Activated CD4-positive, alpha-beta T cell treated with anti-CD3 and anti-CD28 coated beads, Interleukin-2, amount 10 ng/mL, durations not matched to agents 7 days and 5 days (primary cell): ENCODE measurements at regions not wholly inside any gene's neighbourhood (a gene's known extent, or its start where the extent isn't known, plus 50 kb on each side); places are given as distances from the start of the nearest gene placed in this dataset.

Source experiments
- CTCF ChIA-PET: fragments of 350-600 bp; sonication (Branson Sonifier 250); formaldehyde crosslinking; loops from one replicate; lab custom pipeline; 2021; ENCODE audit warnings: antibody characterized with exemption; lab: Charles Lee
- POLR2A ChIA-PET: fragments of 350-600 bp; sonication (Branson Sonifier 250); formaldehyde crosslinking; loops from one replicate; lab custom pipeline; 2021; ENCODE audit warnings: antibody characterized with exemption; lab: Charles Lee
- DNase-seq: peaks from one replicate; pipeline ENCODE4 v3.0.0-alpha.2; 2020
- H3K27ac Mint-ChIP-seq: one replicate; pipeline ENCODE4 v1.8.0; 2021; ENCODE audit warnings: mild to moderate bottlenecking, moderate library complexity, mixed read lengths
- H3K27me3 Mint-ChIP-seq: one replicate; pipeline ENCODE4 v1.8.0; 2021; ENCODE audit warnings: mixed read lengths
- H3K36me3 Mint-ChIP-seq: one replicate; pipeline ENCODE4 v1.8.0; 2021; ENCODE audit warnings: low read depth, mixed read lengths
- H3K4me1 Mint-ChIP-seq: one replicate; pipeline ENCODE4 v1.8.0; 2021; ENCODE audit warnings: mixed read lengths
- H3K4me3 Mint-ChIP-seq: one replicate; pipeline ENCODE4 v1.8.0; 2021; ENCODE audit warnings: mild to moderate bottlenecking, moderate library complexity, mixed read lengths
- H3K9me3 Mint-ChIP-seq: one replicate; pipeline ENCODE4 v1.8.0; 2021; ENCODE audit warnings: mixed read lengths

- Mint-ChIP-seq H3K27ac (no peak overlapping the region), H3K9me3 (peaks cover 17% of the 10 kb centered on the region)
- CTCF ChIA-PET: no interaction called here
These were observed 192.1 kb downstream of the RHOU start for GRCh38 chr1:228927421-228927820.

GRCh38 chr1:228927946-228928898 lies 192.9 kb downstream of the RHOU start:
- Mint-ChIP-seq H3K4me3 (no peak overlapping the region), H3K27me3 (peaks cover 2% of the 10 kb centered on the region), H3K4me1 (peaks cover 15% of the 10 kb centered on the region), H3K9me3 (peaks cover 14% of the 10 kb centered on the region), H3K27ac (peak overlapping the region; percentile 5), H3K36me3 (peaks cover 3% of the 10 kb centered on the region)
- POLR2A ChIA-PET: no interaction called here
- no peak for DNase-seq
- CTCF ChIA-PET: interaction anchor here (0.6 kb wide), 1 partner anchor 756 kb away, joined by 4 read pairs; no protein-coding TSS in a partner anchor

More at GRCh38 chr1:228927421-228927820, 192.1 kb downstream of the RHOU start:
- Mint-ChIP-seq H3K36me3 (peaks cover 3% of the 10 kb centered on the region), H3K27me3 (peaks cover 2% of the 10 kb centered on the region), H3K4me3 (no peak overlapping the region), H3K4me1 (peaks cover 17% of the 10 kb centered on the region)
- POLR2A ChIA-PET: no interaction called here
- DNase-seq: no peak

DNA sequence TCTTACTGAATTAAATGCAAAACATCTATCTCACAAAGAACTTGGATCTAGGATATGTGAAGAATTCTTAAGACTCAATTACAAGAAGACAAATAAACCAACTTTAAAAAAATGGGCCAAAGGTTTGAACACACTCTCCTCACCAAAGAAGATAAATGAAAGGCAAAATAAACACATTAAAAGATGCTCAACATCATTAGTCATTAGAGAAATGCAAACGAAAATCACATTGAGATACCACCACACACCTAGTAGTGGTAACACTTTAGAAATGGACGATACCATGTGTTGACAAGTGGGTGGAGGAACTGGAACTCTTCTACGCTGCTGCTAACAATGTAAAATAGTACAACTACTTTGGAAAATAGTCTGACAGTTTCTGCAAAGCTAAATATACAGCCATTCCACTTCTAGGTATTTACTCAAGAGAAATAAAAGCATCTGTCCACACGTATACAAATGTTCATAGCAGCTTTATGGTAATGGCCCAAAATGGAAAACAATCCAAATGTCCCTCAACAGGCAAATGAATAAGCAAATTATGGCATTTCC lies 194.3 kb downstream of the RHOU start:
- no peak for DNase-seq
- Mint-ChIP-seq H3K9me3 (peaks cover 12% of the 10 kb centered on the region), H3K27ac (no peak overlapping the region), H3K4me1 (peaks cover 15% of the 10 kb centered on the region), H3K27me3 (peaks cover 2% of the 10 kb centered on the region), H3K36me3 (peaks cover 3% of the 10 kb centered on the region), H3K4me3 (no peak overlapping the region)
- POLR2A ChIA-PET: no interaction called here
- CTCF ChIA-PET: no interaction called here

DNA sequence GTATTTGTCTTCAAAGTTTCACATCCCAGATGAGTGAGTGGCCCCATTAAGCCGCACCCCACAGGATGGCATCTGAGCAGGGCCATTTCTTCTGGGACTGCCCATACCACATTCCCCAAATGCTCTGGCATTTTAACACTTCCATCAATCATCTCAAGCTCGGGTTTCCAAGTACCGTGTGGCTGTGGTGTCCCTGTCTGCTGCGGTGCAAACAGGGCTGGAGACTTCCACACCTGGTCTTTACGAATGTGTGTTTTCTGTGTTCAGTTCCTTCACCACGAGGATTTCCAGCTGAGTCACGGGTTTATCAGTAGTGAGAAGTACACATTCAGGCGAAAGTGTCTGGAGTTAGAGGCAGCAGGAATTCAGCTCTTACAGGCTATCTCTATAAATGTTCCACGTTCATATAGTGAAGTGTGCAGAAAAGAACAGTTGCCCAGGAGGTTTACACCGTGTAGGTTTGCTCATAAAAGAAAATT lies 195.2 kb downstream of the RHOU start:
- DNase-seq: no peak
- CTCF ChIA-PET: interaction anchor here (1.3 kb wide), 1 partner anchor 8 kb away, joined by 8 read pairs; no protein-coding TSS in a partner anchor

GRCh38 chr1:228933753-228934152 lies 198.5 kb downstream of the RHOU start:
- DNase-seq: no peak
- Mint-ChIP-seq H3K27ac (no peak overlapping the region), H3K36me3 (peaks cover 1% of the 10 kb centered on the region), H3K27me3 (peaks cover 2% of the 10 kb centered on the region), H3K4me3 (no peak overlapping the region), H3K4me1 (peaks cover 32% of the 10 kb centered on the region), H3K9me3 (peaks cover 5% of the 10 kb centered on the region)
- POLR2A ChIA-PET: no interaction called here
- CTCF ChIA-PET: no interaction called here

More for the DNA sequence above, 195.2 kb downstream of the RHOU start:
- Mint-ChIP-seq H3K27me3 (peaks cover 2% of the 10 kb centered on the region), H3K4me1 (peaks cover 15% of the 10 kb centered on the region), H3K36me3 (peaks cover 1% of the 10 kb centered on the region), H3K4me3 (no peak overlapping the region), H3K9me3 (peaks cover 7% of the 10 kb centered on the region), H3K27ac (no peak overlapping the region)
- POLR2A ChIA-PET: no interaction called here

GRCh38 chr1:228935198-228935663 lies 200.0 kb downstream of the RHOU start:
- POLR2A ChIA-PET: no interaction called here

GRCh38 chr1:228935855-228936727 lies 200.8 kb downstream of the RHOU start:
- H3K27me3 Mint-ChIP-seq: no peaks in the 10 kb centered on the region
- H3K9me3 Mint-ChIP-seq: no peaks in the 10 kb centered on the region
- POLR2A ChIA-PET: interaction anchor here (0.7 kb wide), 1 partner anchor 219 kb away, joined by 9 read pairs; no protein-coding TSS in a partner anchor
- no peak for DNase-seq
- no peak overlapping the region for H3K4me3 Mint-ChIP-seq
- peaks cover 40% of the 10 kb centered on the region for H3K4me1 Mint-ChIP-seq
- CTCF ChIA-PET: interaction anchor here (0.7 kb wide), 1 partner anchor 10 kb away, joined by 3 read pairs; no protein-coding TSS in a partner anchor
- H3K36me3 Mint-ChIP-seq: no peaks in the 10 kb centered on the region
- peak overlapping the region; percentile 7 for H3K27ac Mint-ChIP-seq

More at GRCh38 chr1:228935198-228935663, 200.0 kb downstream of the RHOU start:
- no peaks in the 10 kb centered on the region for H3K9me3 Mint-ChIP-seq
- CTCF ChIA-PET: no interaction called here
- H3K27ac Mint-ChIP-seq: peak overlapping the region; percentile 20
- H3K4me3 Mint-ChIP-seq: no peak overlapping the region
- DNase-seq: no peak
- no peaks in the 10 kb centered on the region for H3K27me3 Mint-ChIP-seq
- peaks cover 40% of the 10 kb centered on the region for H3K4me1 Mint-ChIP-seq
- peaks cover 1% of the 10 kb centered on the region for H3K36me3 Mint-ChIP-seq

GRCh38 chr1:228936881-228937280 lies 201.6 kb downstream of the RHOU start:
- no peak for DNase-seq
- Mint-ChIP-seq H3K4me3 (no peak overlapping the region), H3K27ac (peak overlapping the region; percentile 22), H3K36me3 (no peaks in the 10 kb centered on the region), H3K4me1 (peaks cover 40% of the 10 kb centered on the region), H3K27me3 (no peaks in the 10 kb centered on the region), H3K9me3 (no peaks in the 10 kb centered on the region)
- ChIA-PET CTCF (interaction anchor here (0.6 kb wide), 1 partner anchor 15 kb away, joined by 3 read pairs; no protein-coding TSS in a partner anchor), POLR2A (interaction anchor here (0.7 kb wide), 1 partner anchor 219 kb away, joined by 9 read pairs; no protein-coding TSS in a partner anchor)

DNA sequence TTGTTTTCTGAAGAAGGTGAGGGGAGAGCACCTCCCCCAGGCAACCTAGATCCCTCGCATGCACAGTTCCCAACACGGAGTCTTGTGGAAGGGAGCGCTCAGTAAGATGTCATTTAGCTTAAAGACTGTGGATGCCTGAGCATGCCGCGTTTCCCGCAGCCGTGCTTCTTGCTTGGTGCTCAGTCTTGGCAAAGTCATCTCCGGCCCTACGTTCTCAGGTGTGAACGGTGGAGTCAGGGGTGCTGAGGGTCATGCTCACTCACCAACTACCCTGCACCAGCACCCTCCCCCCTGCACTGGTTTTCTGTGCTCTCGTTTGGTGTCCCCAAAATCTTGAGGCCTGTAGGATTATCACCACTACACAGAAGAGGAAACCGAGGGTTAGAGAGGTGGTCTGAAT lies 202.1 kb downstream of the RHOU start:
- H3K4me3 Mint-ChIP-seq: no peak overlapping the region
- ChIA-PET POLR2A (no interaction called here), CTCF (interaction anchor here (0.6 kb wide), 1 partner anchor 16 kb away, joined by 3 read pairs; no protein-coding TSS in a partner anchor)
- no peaks in the 10 kb centered on the region for H3K36me3 Mint-ChIP-seq
- peaks cover 40% of the 10 kb centered on the region for H3K4me1 Mint-ChIP-seq
- H3K27me3 Mint-ChIP-seq: no peaks in the 10 kb centered on the region
- no peak for DNase-seq
- H3K27ac Mint-ChIP-seq: peak overlapping the region; percentile 22
- H3K9me3 Mint-ChIP-seq: no peaks in the 10 kb centered on the region

- H3K9me3 Mint-ChIP-seq: no peaks in the 10 kb centered on the region
- H3K4me3 Mint-ChIP-seq: no peak overlapping the region
- DNase-seq: no peak
- H3K27ac Mint-ChIP-seq: peak overlapping the region; percentile 87
- peaks cover 40% of the 10 kb centered on the region for H3K4me1 Mint-ChIP-seq
- H3K36me3 Mint-ChIP-seq: no peaks in the 10 kb centered on the region
- ChIA-PET POLR2A (no interaction called here), CTCF (no interaction called here)
- no peaks in the 10 kb centered on the region for H3K27me3 Mint-ChIP-seq
These were observed 202.7 kb downstream of the RHOU start for GRCh38 chr1:228937851-228938536.

DNA sequence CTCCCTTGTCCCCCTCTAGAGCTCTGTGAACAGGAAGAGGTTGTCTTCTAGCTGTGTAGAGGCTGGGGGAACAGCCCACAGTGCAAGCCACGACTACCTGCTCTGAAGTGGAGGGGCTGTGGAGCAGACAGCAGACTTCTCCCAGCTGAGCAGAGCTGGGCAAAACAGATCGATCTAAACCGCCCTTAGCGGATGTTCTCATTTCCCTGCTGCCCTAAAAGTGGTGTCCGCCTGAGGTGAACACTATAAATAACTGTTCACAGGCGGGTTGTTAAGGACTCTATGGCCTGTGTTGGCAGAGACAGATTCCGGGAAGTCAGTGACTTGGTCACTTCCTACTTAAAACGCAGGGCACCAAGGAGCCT lies 203.2 kb downstream of the RHOU start:
- DNase-seq: peak; percentile 50
- H3K27ac Mint-ChIP-seq: peak overlapping the region; percentile 87
- H3K4me3 Mint-ChIP-seq: no peak overlapping the region
- POLR2A ChIA-PET: no interaction called here
- CTCF ChIA-PET: no interaction called here
- H3K27me3 Mint-ChIP-seq: no peaks in the 10 kb centered on the region
- no peaks in the 10 kb centered on the region for H3K9me3 Mint-ChIP-seq
- H3K4me1 Mint-ChIP-seq: peaks cover 40% of the 10 kb centered on the region
- H3K36me3 Mint-ChIP-seq: no peaks in the 10 kb centered on the region
